ENCODE measurements at regions not wholly inside any gene's neighbourhood (a gene's known extent, or its start where the extent isn't known, plus 50 kb on each side); places are given as distances from the start of the nearest gene placed in this dataset.

- no peaks in the 10 kb centered on the region for H3K9me3 Mint-ChIP-seq
- WGBS (ENCODE audit: extremely low coverage, insufficient read length, low lambda C conversion rate), result no CpG with 5 or more reads among the region's 2 CpGs
- no peak overlapping the region for H2BK15ac ChIP-seq (ENCODE audit: low read depth, low read length)
- H2BK120ac ChIP-seq (ENCODE audit: low read depth, low read length, poor library complexity, severe bottlenecking), result no peak overlapping the region
- no peak overlapping the region for H4K91ac ChIP-seq (ENCODE audit: insufficient read length, low read depth, low read length)
- no peak overlapping the region for H3K14ac ChIP-seq (ENCODE audit: insufficient read depth, low read length)
- no peak overlapping the region for H3K56ac ChIP-seq (ENCODE audit: insufficient read length, low read depth, low read length)
- no peaks in the 10 kb centered on the region for H3K36me3 Mint-ChIP-seq (ENCODE audit: insufficient read depth in 1 of 3, low read depth in 3 of 3)
- DNase-seq, result no peak
- H4K20me1 ChIP-seq (ENCODE audit: control insufficient read depth, insufficient read depth, insufficient read length), result no peaks in the 10 kb centered on the region
- no peak overlapping the region for H3K23ac ChIP-seq (ENCODE audit: insufficient read length, low read depth, low read length)
- no peak overlapping the region for H2AK5ac ChIP-seq (ENCODE audit: insufficient read length, low read length)
- no peaks in the 10 kb centered on the region for H3K79me1 ChIP-seq (ENCODE audit: insufficient read depth, low read depth, low read length, poor library complexity, severe bottlenecking)
- no peaks in the 10 kb centered on the region for H3K27me3 ChIP-seq (ENCODE audit: insufficient read depth, low read length)
- H4K8ac ChIP-seq (replicated peaks; ENCODE audit: insufficient read length, low read depth, low read length), result no peak overlapping the region
- no peak for TF ChIP-seq CTCF (conservative IDR thresholded peaks at IDR 0.05)
- no peak overlapping the region for H3K9ac ChIP-seq (ENCODE audit: extremely low read depth, insufficient read length, low read length)
- no peak overlapping the region for H3K18ac ChIP-seq (ENCODE audit: insufficient read length, low read depth, low read length)
- no peak overlapping the region for H3T11ph ChIP-seq (ENCODE audit: low read length)
- no peaks in the 10 kb centered on the region for H3K9me3 ChIP-seq (ENCODE audit: control insufficient read depth, low read depth, low read length)
- H3K4me2 ChIP-seq (ENCODE audit: insufficient read depth, insufficient read length, low read length), result no peak overlapping the region
- no peak overlapping the region for H3K27ac Mint-ChIP-seq
- no peaks in the 10 kb centered on the region for H3K4me1 ChIP-seq (ENCODE audit: insufficient read depth, low read length)
- no peaks in the 10 kb centered on the region for H3K27me3 Mint-ChIP-seq (ENCODE audit: low read depth)
- no peak overlapping the region for H3K4ac ChIP-seq (ENCODE audit: low read depth, low read length)
- no peaks in the 10 kb centered on the region for H3K4me1 Mint-ChIP-seq
- H4K5ac ChIP-seq (ENCODE audit: insufficient read length, low read depth, low read length), result no peak overlapping the region
- no peak overlapping the region for H2AFZ ChIP-seq (ENCODE audit: low read length)
- no peak overlapping the region for H3K4me3 Mint-ChIP-seq
- no peak overlapping the region for H2BK20ac ChIP-seq (ENCODE audit: low read depth, low read length, poor library complexity, severe bottlenecking)
- H3K79me2 ChIP-seq (ENCODE audit: insufficient read depth, low read length), result no peaks in the 10 kb centered on the region
- H2BK5ac ChIP-seq (ENCODE audit: insufficient read length, low read length), result no peak overlapping the region
- no peak overlapping the region for H3K27ac ChIP-seq (ENCODE audit: insufficient read length, low read depth, low read length)
- H3K23me2 ChIP-seq (ENCODE audit: insufficient read length, low read depth, low read length, poor library complexity, severe bottlenecking), result no peaks in the 10 kb centered on the region
- no peak overlapping the region for H2BK12ac ChIP-seq (ENCODE audit: insufficient read length, low read depth, low read length)
These were observed 1124.6 kb upstream of the MAP3K7 start for GRCh38 chr6:91711518-91711917.

Data from H9 (cell line).